HepG2 (cell line): ENCODE measurements at regions not wholly inside any gene's neighbourhood (a gene's known extent, or its start where the extent isn't known, plus 50 kb on each side); places are given as distances from the start of the nearest gene placed in this dataset.

Experiments used
- ATAC-seq: fragments of 200-7000 bp; cut with Tn5 transposase; 3 replicates; pipeline ENCODE4 v1.9.1; 2020; ENCODE audit warnings: mild to moderate bottlenecking, moderate library complexity
- BruUV-seq: library from RNA; stranded (reverse); fragments of 400-500 nt; replicated peaks from 2 replicates; lab custom pipeline; 2021; lab: Mats Ljungman, UMichigan
- CTCF ChIA-PET: fragments of 300-600 bp; formaldehyde crosslinking; extraction: SDS; loops from one replicate; lab custom pipeline; 2021; ENCODE audit warnings: low total read pairs, inconsistent platforms, low intra/inter-chr PET ratio; lab: Yijun Ruan, JAX
- POLR2A ChIA-PET: fragments of 350-600 bp; sonication (Branson Sonifier 250); formaldehyde crosslinking; loops from one replicate; lab custom pipeline; 2020; ENCODE audit warnings: antibody characterized with exemption, inconsistent platforms; lab: Yijun Ruan, JAX
- DNase-seq: peaks from one replicate; pipeline ENCODE4 v3.0.0-alpha.2; 2015; ENCODE audit warnings: low spot score
- FAIRE-seq: peaks from 3 replicates; lab custom pipeline; 2011; peaks lifted over from hg19 to GRCh38; lab: Jason Lieb, UNC
- H2AFZ ChIP-seq: one replicate; pipeline ENCODE4 v1.6.1; 2011; ENCODE audit warnings: low read length, inconsistent platforms
- H3K27ac ChIP-seq: fragments of 300-600 bp; 3 replicates; pipeline ENCODE4 v1.8.0; 2011; ENCODE audit warnings: mixed run types, mild to moderate bottlenecking, mixed read lengths, low read length, inconsistent platforms; ENCODE audit not compliant: insufficient read depth; ENCODE audit errors: extremely low read length
- H3K27me3 ChIP-seq, 2 experiments: fragments of 200-600 bp in 1 of 2; 2 replicates in 1 of 2; 3 replicates in 1 of 2; pipeline versions ENCODE4 v1.6.0 to v1.8.0; 2011; ENCODE audit warnings: low read length in 2 of 2, mild to moderate bottlenecking in 2 of 2, moderate library complexity in 2 of 2, inconsistent platforms in 1 of 2; ENCODE audit not compliant: insufficient read depth in 2 of 2, control insufficient read depth in 1 of 2
- H3K36me3 ChIP-seq, 2 experiments: fragments of 200-600 bp in 1 of 2; replicated peaks in 1 of 2; 2 replicates in 1 of 2; 3 replicates in 1 of 2; pipeline versions ENCODE4 v1.5.1 to v1.8.0; 2011; ENCODE audit warnings: low read length in 2 of 2, inconsistent platforms in 1 of 2; ENCODE audit not compliant: insufficient read depth in 2 of 2, control insufficient read depth in 1 of 2
- H3K4me1 ChIP-seq: 2 replicates; pipeline ENCODE4 v1.5.1; 2012; ENCODE audit warnings: low read length, inconsistent platforms; ENCODE audit not compliant: insufficient read depth
- H3K4me2 ChIP-seq: 2 replicates; pipeline ENCODE4 v1.6.0; 2011; ENCODE audit warnings: low read depth, low read length, inconsistent platforms
- H3K4me3 ChIP-seq, 3 experiments: fragments of 200-600 bp in 1 of 3; sonication (generic), shearing (Covaris generic) in 1 of 3; replicated peaks in 1 of 3; 2 replicates each; pipeline ENCODE4 v1.5.1; 2011 to 2016; ENCODE audit warnings: low read length in 3 of 3, inconsistent platforms in 2 of 3, low read depth in 2 of 3, mild to moderate bottlenecking in 2 of 3, control low read depth in 1 of 3, mixed read lengths in 1 of 3; ENCODE audit not compliant: insufficient read depth in 1 of 3
- H3K79me2 ChIP-seq: one replicate; pipeline ENCODE4 v1.6.1; 2011; ENCODE audit warnings: low read length, inconsistent platforms; ENCODE audit not compliant: insufficient read depth
- H3K9ac ChIP-seq: 2 replicates; pipeline ENCODE4 v1.6.0; 2011; ENCODE audit warnings: mild to moderate bottlenecking, low read depth, low read length, inconsistent platforms; ENCODE audit not compliant: insufficient read depth
- H3K9me3 ChIP-seq: 2 replicates; pipeline ENCODE4 v1.5.1; 2012; ENCODE audit warnings: mild to moderate bottlenecking, low read length
- H4K20me1 ChIP-seq: 2 replicates; pipeline ENCODE4 v1.6.0; 2011; ENCODE audit warnings: inconsistent platforms, mild to moderate bottlenecking, low read length, moderate library complexity; ENCODE audit not compliant: insufficient read depth
- CREB1 ChIP-seq, 2 experiments: fragments of 450-650 bp in 1 of 2; IDR thresholded peaks; 2 replicates each; pipeline ENCODE4 v1.6.1; 2016 to 2017; ENCODE audit warnings: control low read depth in 1 of 2, mild to moderate bottlenecking in 1 of 2, missing compliant biosample characterization in 1 of 2, missing genetic modification characterization in 1 of 2
- ZNF138 ChIP-seq: sonication (generic); formaldehyde crosslinking; IDR thresholded peaks from 2 replicates; pipeline ENCODE4 v1.5.0; 2020; ENCODE audit warnings: mild to moderate bottlenecking, low read depth, missing genetic modification reagents
- ZNF496 ChIP-seq: sonication (generic); formaldehyde crosslinking; IDR thresholded peaks from 2 replicates; pipeline ENCODE4 v1.8.1; 2023; ENCODE audit warnings: mild to moderate bottlenecking, moderate library complexity, missing genetic modification reagents; ENCODE audit not compliant: insufficient replicate concordance
- ZNF562 ChIP-seq: sonication (generic); formaldehyde crosslinking; IDR thresholded peaks from 2 replicates; pipeline ENCODE4 v1.8.0; 2022; ENCODE audit warnings: missing genetic modification reagents, borderline replicate concordance
- ZNF720 ChIP-seq: sonication (generic); formaldehyde crosslinking; IDR thresholded peaks from 2 replicates; pipeline ENCODE4 v1.4.0; 2020; ENCODE audit warnings: missing genetic modification reagents
- WGBS: methylation state at CpG from one replicate; pipeline ENCODE4 v1.1.6; 2017; ENCODE audit warnings: low lambda C conversion rate; 5-methylcytosine and 5-hydroxymethylcytosine counted together
- in situ Hi-C: cut with HindIII; loops from 2 replicates; pipeline ENCODE4 v1.10.0; 2017; ENCODE audit warnings: low pct_unique_long_range_greater_than_20kb; ENCODE audit not compliant: extremely low pct_ligation_motif_present
- intact Hi-C: fragments of 100-400 bp; cut with micrococcal nuclease; formaldehyde crosslinking; loops from one replicate; pipeline ENCODE4 v1.10.0; 2022; ENCODE audit not compliant: unreplicated experiment

GRCh38 chrX:81489987-81490386, 288.1 kb downstream of the SH3BGRL start:
- FAIRE-seq, result no peak
- 0% methylated on average over 1 of the region's 1 CpG for WGBS
- H3K9me3 ChIP-seq, result no peaks in the 10 kb centered on the region
- no peaks in the 10 kb centered on the region for H3K27me3 ChIP-seq
- BruUV-seq, result no TSS peak
- no peak for ATAC-seq
- no peak overlapping the region for H2AFZ ChIP-seq
- no peak overlapping the region for H3K4me3 ChIP-seq
- H3K36me3 ChIP-seq, result no peaks in the 10 kb centered on the region
- TF ChIP-seq ZNF720 (CRISPR knock-in tag) (no peak), ZNF138 (CRISPR knock-in tag) (no peak), CREB1 (IDR thresholded peaks at IDR 0.05) (no peak), CREB1 (CRISPR knock-in tag; IDR thresholded peaks at IDR 0.05) (no peak)
- ChIA-PET POLR2A (no interaction called here), CTCF (no interaction called here)
- no peaks in the 10 kb centered on the region for H3K4me1 ChIP-seq
- H3K27ac ChIP-seq, result no peak overlapping the region
- in situ Hi-C loops (no loop called here), intact Hi-C loops (no loop called here)
- no peaks in the 10 kb centered on the region for H3K79me2 ChIP-seq
- no peak overlapping the region for H3K4me2 ChIP-seq
- DNase-seq, result no peak
- no peak overlapping the region for H3K9ac ChIP-seq
- H4K20me1 ChIP-seq, result no peaks in the 10 kb centered on the region

GRCh38 chrX:81527881-81528440, 326.1 kb downstream of the SH3BGRL start:
- Histone ChIP-seq H3K4me2 (no peak overlapping the region), H3K36me3 (no peaks in the 10 kb centered on the region), H3K9ac (no peak overlapping the region), H3K79me2 (no peaks in the 10 kb centered on the region), H3K4me3 (no peak overlapping the region), H4K20me1 (no peaks in the 10 kb centered on the region), H3K27ac (no peak overlapping the region), H3K9me3 (peaks cover 33% of the 10 kb centered on the region), H2AFZ (no peak overlapping the region), H3K4me1 (no peaks in the 10 kb centered on the region), H3K27me3 (no peaks in the 10 kb centered on the region)
- 21% methylated on average over 2 of the region's 2 CpGs for WGBS
- FAIRE-seq (no peak), ATAC-seq (no peak), DNase-seq (no peak)
- ChIA-PET POLR2A (no interaction called here), CTCF (no interaction called here)
- in situ Hi-C loops (no loop called here), intact Hi-C loops (no loop called here)
- no TSS peak for BruUV-seq
- TF ChIP-seq ZNF496 (CRISPR knock-in tag), result no peak
- TF ChIP-seq ZNF562 (CRISPR knock-in tag), result no peak
